HG02798 (cell line): ENCODE measurements at regions not wholly inside any gene's neighbourhood (a gene's known extent, or its start where the extent isn't known, plus 50 kb on each side); places are given as distances from the start of the nearest gene placed in this dataset.
"Not testable (repeated sequence)": the region's sequence is repeated elsewhere in the genome, so short reads cannot be mapped to it uniquely, and the experiment has no call there.

Experiments used
- ATAC-seq: cut with Tn5 transposase; IDR thresholded peaks from one replicate; pipeline ENCODE4 v1.9.1; 2021; ENCODE audit warnings: mild to moderate bottlenecking; ENCODE audit not compliant: unreplicated experiment, poor library complexity

DNA sequence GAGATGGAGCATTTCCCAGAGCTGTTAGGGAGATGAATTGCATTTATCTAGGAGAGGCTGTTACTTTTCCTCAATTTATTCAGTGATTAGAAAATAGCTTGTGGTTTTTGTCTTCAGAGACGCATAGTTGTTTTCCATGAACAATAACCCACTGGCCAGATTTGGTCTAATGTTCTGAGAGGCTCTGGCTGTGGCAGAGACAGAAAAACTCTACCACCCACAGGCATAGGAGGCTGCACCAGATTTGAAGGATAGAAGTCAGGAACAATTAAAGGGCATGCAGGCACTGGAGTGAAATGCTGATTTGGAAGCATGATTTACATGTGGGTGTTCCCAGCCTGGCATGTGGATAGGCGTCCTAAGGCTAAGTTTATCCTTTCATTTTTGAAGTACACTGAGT, 143.5 kb downstream of the NFKBIZ start:
- ATAC-seq, result no peak

DNA sequence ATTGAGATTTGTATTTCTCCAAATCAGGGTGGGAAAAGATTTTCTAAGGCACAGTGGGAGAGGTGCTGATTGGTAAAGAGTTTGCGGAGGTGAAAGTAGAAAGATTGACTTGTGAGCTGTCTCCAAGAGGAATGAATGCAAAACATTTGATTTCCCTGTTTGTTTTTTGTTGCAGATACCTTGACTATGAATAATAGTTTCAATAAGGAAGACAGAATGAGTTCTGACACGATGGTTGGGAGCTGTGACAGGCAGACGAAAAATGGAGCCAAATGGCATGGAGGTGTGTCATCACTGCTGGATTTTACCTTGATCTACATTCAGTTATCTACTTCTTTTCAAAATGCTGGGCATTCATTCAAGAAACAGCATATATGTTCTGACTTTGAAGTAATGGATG, 145.1 kb downstream of the NFKBIZ start:
- ATAC-seq, result no peak

DNA sequence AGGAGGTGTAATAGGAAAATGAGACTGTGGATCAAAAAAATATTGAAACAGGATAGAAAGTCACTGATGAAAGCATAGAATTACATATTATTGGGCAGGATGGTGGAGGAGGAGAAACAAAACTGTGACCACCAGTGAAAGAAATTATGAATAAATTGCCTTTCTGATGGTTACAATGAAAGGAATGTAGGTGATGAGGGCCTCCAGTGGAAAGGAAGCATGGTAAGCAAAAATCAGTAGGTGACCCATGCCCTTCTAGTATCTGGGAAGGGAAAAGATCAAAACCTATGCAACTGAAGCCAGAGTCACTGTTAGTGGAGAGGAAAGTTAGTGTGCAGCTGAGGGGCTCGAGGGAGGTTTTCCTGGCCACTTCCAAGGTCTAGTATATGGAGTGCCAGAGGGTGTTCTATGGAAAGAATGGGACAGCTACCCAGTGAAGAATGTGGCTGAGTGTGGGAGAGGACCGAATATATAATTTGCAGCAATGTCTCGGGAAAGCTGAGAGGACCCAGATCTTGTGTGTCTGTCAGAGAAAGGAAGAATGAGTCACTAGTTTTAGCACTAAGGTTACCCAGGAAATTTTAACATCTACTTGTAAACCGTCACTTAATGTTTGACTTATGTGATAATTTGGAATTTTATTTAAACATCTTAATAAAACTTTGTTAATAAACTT, 146.2 kb downstream of the NFKBIZ start:
- no peak for ATAC-seq

DNA sequence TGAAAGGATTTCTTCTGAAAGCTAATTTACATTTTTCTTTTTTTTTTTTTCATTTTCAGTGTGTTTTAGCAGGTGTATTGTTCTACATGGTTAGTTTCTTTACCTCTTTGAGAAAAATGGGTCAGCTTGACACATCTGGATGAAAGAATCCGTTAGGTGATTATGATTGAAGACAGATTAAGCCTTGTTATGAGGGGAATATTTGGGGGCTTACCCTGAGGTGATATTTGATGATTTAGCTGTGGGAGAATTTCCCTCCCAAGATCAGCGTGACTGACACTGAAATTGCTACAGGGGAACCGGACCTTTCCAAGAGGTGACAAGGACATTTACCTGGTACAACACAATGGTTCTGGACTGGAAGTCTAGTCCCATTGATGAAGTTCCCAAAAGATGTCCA, 147.5 kb downstream of the NFKBIZ start:
- ATAC-seq, result peak; percentile 48

DNA sequence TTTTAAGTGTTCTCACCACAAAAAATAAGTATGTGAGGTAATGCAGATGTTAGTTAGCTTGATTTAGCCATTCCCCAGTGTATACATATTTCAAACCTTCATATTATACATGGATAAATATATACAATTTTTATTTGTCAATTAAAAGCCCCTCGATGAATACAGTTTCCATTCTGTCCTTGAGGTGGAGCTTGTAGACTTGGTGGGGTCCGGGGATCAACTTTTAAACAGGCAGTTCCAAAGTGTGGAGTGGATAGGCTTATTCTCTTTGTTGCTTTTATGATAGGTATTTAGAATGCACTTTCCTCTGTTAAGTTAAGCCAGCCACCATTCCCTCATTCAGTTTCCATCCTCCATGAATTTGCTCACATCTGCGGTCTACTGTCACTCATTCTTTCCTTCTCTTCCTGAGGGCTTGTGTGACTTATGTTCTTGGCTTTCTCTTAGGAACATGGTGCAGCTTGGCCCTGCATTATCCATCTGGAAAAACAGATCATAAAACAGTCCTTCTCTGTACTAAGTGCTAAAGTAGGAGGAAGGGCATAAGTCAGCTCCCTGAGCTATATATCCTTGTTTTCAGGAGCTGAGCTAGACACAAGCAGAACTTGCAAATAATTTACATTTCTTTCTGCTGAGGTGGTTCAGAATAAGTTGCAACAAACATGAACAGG, 149.1 kb downstream of the NFKBIZ start:
- no peak for ATAC-seq

DNA sequence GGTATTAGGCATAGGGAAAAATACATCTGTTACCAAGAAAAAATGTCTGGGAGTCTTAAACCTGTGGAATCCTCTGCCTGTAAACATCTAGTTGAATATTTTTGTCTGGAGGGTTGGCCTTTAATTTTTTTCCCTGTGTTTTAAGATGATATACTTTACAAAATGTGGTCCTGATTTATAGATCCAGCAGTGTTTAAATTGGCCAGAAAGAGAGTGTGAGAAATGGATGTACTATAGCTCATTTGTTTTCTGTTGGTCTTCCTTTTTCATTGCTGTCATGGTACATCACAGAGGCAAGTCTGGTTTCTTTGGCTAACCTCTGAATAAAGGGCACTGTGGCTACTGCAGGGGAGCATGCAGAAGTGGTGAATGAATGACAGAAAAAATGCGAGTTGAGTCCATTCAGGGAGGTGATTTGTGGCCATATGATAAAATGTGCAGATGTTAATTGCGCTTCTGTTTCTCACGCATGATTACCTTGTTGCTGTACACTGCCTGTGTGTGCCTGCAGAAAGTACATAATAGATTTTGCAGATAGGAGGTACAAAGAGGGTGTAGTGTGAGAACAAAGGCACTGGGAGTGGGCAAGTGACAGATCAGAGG, 150.0 kb downstream of the NFKBIZ start:
- ATAC-seq, result peak; percentile 22

DNA sequence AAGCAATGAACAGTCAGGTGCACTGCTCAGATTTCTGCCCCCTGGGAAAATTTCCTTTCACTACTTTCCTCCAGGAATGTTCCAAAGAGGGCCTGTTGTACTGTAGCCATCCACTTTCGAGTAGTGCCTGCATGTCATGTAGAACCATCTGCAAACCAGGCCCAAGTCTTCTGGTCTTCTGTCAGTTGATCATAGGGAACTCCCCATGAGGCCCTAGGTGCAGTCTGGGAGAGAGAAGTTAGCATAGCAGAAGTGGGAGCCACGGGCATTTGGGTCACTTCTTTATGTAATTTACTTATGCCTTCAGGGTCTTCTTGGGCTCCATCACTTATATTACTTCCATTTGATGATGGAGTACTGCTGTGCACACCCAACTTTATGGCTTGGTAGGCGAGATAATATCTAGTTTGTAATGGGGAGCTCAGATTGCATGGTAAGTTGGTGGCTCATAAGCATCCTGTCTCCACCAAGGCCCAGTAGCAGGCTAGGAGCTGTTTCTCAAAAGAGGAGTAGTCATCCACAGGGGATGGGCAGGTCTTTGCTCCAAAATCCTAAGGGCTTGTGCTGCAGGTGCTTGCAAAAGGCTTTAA, 151.4 kb downstream of the NFKBIZ start:
- peak; percentile 44 for ATAC-seq

DNA sequence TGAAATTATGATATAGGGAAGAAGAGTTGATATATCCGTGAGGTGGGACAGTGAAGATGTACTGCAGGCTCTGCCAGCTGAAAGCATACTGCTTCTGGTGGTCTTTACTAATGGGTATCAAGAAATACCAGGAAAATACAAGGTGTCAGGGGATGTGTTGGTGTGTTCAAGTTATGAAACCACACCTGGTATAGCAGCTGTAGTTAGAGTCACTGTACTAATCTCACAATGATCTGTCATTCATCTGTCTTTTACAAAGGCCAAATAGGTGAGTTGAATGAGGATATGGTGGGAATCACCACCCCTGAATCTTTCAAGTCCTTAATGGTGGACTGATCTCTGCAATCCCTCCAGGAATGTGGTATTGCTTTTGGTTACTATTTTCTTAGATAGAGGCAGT, 152.7 kb downstream of the NFKBIZ start:
- peak; percentile 54 for ATAC-seq

DNA sequence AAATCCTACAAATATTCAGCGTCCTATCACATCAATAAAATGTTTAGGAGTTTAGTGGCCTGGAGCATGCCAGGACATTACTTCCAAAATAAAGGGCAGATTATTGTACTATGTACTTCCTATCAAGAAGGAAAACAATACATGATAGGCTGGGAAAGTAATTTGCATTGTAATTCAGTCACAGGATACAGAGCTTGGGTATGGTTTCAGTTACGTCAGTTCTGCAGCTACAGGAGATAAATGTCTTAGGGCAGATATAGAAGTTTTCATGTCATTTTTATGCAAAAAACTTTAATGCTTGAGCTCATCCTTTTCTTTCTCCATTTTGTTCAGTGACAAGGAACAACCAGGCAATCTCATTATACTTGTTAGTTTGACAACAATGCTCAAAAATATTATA, 155.2 kb downstream of the NFKBIZ start:
- no peak for ATAC-seq

DNA sequence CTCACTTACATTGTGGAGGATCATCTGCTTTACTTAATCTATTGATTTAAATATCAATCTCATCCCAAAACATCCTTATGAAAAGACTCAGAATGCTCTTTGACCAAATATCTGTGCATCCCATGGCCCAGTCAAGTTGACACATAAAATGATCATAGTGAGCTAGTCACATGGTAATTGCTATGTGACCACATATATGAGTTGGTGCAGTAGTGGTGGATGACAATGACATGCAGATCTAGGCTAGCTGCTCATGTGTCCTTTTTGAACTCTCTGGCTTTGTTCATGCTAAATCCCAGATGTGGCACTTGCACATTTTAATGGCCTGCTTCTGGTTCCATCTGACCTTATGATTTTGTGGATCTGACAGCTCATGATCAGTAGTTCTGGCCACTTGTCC, 156.2 kb downstream of the NFKBIZ start:
- ATAC-seq, result no peak

DNA sequence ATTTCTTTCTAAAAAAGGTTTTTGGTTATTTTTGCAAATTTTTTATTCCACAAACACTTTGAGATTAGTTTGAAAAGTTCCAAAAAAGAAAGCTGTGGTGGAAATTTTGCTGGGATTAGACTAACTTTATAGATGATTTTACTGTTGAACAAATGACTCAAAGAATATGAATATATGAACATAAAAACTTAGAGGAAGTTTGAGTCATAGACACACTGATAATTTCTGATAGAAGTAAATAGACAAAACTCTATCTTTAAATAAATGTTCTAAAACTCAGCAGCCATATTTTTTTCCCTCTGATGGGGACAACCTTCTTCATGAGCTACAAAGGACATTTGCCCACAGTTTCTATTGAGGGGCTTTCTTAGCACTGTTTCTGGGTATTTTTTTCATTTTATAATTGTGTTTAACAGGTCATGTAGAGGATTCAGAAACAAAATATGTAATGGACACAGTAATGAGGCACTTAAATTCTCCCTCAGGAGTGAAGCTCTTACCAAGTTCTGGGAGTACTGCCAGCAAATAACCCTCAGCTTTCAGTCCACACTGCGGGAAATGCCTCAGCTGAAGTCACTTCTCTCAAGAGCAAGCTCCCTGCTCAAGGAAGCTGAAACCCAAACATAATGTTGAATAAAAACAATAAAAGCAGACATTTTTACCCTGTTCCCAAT, 157.6 kb downstream of the NFKBIZ start:
- no peak for ATAC-seq

DNA sequence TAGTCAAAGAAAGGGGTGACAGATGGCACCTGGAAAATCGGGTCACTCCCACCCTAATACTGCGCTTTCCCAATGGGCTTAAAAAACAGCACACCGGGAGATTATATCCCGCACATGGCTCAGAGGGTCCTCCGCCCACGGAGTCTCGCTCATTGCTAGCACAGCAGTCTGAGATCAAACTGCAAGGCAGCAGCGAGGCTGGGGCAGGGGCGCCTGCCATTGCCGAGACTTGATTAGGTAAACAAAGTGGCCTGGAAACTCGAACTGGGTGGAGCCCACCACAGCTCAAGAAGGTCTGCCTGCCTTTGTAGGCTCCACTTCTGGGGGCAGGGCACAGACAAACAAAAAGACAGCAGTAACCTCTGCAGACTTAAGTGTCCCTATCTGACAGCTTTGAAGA, 159.1 kb downstream of the NFKBIZ start:
- ATAC-seq, result not testable (repeated sequence)

DNA sequence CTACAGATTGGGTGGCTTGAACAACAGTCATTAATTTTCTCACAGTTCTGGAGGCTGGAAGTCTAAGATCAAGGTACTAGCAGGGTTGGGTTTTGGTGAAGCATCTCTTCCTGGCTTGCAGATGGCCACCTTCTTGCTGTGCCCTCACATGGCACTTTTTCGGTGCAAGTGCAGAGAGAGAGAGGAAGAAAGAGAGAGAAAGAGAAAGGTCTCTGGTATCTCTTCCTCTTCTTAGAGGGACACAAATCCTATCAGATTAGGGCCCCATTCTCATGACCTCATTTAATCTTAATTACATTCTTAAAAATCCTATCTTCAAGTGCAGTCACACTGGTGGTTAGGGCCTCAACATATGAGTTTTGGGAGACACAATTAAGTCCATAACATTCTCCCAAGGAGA, 167.1 kb downstream of the NFKBIZ start:
- ATAC-seq, result no peak

DNA sequence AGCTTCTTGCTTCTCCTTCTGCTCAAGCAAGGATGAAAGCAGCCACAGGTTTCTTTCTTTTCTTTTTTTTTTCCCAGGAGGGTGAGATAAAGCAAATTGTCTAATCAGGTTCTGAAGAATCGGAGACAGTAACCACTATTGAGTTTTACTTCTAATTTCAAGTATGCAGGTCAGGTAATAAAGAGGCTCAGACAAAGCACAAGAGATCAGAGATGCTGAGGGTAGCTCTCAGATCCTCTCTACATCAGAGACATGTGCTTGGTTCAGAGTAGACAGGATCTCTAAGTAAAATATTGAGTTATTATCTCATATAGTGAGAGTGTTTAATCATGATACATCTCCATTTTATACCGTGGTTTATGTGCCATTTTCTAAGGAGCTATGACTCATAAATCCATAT, 168.5 kb downstream of the NFKBIZ start:
- ATAC-seq, result peak; percentile 66

DNA sequence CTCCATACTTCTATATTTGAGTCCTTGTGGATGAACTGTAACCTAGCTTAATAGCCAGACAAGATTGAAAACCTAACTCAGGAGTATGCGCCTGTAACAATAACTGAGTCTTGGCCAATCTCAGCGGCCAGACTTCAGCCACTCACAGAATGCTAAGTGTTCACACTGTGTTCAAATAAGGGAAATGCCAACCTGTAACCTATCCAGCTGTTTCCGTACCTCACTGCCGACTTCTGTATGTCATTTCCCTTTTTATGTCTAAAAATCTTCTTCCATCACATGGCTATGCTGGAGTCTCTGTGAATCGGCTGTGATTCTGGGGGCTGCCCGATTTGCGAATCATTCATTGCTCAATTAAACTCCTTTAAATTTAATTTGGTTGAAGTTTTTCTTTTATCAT, 169.2 kb downstream of the NFKBIZ start:
- no peak for ATAC-seq

DNA sequence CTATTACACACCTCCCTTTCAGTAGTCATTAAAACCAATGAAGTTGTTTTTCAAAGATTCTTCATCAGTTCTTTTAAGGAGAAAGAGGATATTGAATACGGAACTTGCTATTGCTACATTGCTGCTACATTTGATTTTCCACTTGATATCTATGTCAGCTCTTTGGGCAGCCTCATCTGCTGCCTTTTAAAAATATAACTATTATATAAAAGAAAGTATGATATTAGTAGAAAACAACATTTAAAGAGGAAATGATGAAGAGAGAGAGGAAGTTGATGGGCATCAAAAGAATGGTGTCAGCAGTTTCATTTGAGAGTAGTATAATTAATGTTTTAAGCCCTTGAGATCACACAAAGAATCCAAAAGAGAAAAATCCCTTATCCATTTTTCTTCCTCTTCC, 171.4 kb downstream of the NFKBIZ start:
- no peak for ATAC-seq

DNA sequence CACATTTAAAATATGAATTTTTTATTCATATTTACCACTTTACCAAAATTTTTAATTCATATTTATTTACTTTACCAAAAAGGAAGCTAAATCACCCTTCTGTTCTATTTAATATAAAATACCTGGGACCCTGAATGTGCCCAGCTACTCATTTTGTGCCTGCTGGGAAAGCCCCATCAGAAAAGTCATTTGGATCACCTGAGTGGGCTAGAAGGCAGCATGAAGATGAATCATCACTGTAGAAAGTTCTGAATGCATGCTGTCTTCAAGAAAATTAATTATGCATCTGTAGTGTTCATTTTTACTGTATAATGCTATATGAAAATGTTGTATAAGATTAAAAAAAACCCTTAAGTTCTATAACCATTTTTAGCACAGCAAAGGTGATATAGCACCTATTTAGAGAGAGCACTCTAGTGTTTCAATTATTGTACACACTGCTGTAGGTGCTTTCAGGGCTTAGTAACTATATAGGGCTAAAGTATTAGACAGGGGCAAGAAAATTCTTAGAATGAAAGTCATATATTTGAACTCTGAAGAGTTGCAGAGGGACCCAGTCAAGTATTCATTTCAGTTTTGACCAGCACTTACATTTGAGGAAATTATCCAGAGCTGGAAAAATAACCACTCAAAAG, 175.1 kb downstream of the NFKBIZ start:
- no peak for ATAC-seq

DNA sequence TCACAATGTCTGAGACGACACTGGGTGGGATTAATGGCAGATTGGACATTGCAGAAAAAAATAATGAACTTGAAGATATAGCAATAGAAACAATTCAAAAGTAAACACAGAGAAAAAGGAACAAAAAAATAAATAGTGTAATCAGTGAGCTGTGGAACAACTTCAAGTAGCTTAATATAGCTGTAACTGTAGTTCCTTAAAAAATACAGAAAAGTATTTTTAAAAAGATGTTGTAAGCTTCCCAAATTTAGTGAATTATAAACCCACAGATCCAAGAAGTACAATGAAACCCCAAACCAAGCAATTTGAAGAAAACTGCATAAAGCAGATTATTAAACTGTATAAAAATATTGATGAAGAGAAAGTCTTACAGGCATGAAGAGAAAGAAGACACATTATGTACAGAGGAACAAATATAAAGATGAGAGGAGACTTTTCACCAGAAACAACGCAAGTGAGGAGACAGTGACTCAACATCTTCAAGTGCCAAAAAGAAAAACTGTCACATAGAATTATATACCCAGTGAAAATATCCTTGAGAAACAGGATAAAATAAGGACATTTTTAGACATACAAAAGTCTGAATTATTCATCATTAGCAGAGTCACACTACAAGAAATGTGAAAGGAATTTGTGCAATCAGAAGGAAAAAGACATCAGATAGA, 176.4 kb downstream of the NFKBIZ start:
- no peak for ATAC-seq

DNA sequence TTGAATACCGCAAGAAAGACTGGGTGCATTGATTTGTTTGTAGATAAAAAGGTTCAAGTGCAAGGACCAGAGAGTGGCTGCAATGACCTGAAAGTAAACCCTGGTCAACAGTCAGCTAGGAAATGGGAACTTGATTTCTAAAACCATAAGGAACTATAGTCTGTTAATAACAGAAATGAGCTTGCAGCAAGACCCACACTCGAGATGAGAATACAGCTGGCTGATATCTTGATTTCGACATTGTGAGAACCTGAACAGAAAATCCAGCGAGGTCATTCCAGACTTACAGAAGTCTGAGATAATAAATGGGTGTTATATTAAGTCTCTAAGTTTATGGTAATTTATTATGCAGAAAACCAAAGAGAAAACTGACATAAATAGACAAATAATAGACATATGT, 177.3 kb downstream of the NFKBIZ start:
- no peak for ATAC-seq

DNA sequence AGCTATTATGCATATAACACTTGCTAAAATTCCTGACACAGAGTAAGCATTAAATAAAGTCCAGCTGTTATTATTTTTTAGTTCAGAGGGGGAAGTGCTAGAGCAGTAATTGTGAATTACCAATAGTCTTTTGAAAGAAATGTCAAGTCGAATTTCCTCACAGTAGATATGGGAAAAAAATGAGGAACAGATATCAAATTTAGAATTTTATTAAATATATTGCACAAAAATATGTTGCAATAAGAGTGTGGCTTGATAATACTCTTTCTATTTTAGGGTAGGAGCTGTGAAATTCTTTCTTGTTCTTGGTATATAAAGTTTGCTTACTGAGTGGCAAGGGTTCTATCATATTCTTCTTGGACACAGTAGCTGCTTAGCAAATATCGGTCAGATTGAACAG, 181.3 kb downstream of the NFKBIZ start:
- no peak for ATAC-seq
